Neural cell (in vitro differentiated cells): ENCODE measurements at regions not wholly inside any gene's neighbourhood (a gene's known extent, or its start where the extent isn't known, plus 50 kb on each side); places are given as distances from the start of the nearest gene placed in this dataset.

ENCODE experiments used
- CTCF ChIP-seq: fragments of 450-650 bp; IDR thresholded peaks from 2 replicates; pipeline ENCODE4 v1.5.1; 2014; ENCODE audit warnings: antibody characterized with exemption, mild to moderate bottlenecking, moderate library complexity; ENCODE audit not compliant: poor library complexity, severe bottlenecking
- EP300 ChIP-seq: fragments of 450-650 bp; conservative IDR thresholded peaks from 2 replicates; pipeline ENCODE4 v1.6.1; 2014; ENCODE audit warnings: antibody characterized with exemption, mild to moderate bottlenecking, moderate library complexity; ENCODE audit not compliant: poor library complexity, severe bottlenecking
- EZH2 ChIP-seq: fragments of 200-600, 300-800 bp; shearing (Covaris generic), sonication (generic); IDR thresholded peaks from 2 replicates; pipeline ENCODE4 v1.6.1; 2014; ENCODE audit warnings: antibody characterized with exemption, low read length, borderline replicate concordance, mild to moderate bottlenecking; ENCODE audit not compliant: insufficient read depth, poor library complexity, severe bottlenecking
- MXI1 ChIP-seq: fragments of 450-650 bp; conservative IDR thresholded peaks from 2 replicates; pipeline ENCODE4 v1.6.1; 2014; ENCODE audit warnings: antibody characterized with exemption, mild to moderate bottlenecking; ENCODE audit not compliant: poor library complexity, severe bottlenecking
- POLR2AphosphoS5 ChIP-seq: IDR thresholded peaks from 2 replicates; pipeline ENCODE4 v1.6.1; 2012
- RAD21 ChIP-seq: fragments of 450-650 bp; conservative IDR thresholded peaks from 2 replicates; pipeline ENCODE4 v1.6.1; 2014; ENCODE audit warnings: antibody characterized with exemption, mild to moderate bottlenecking, moderate library complexity

- no peak for TF ChIP-seq CTCF
- no peak for TF ChIP-seq MXI1
- no peak for TF ChIP-seq POLR2AphosphoS5
- no peak for TF ChIP-seq EP300
- TF ChIP-seq RAD21 = no peak
- TF ChIP-seq EZH2 = no peak
Observed at GRCh38 chr1:118266436-118266835, 81.4 kb upstream of the SPAG17 start.
